ENCODE measurements at regions not wholly inside any gene's neighbourhood (a gene's known extent, or its start where the extent isn't known, plus 50 kb on each side); places are given as distances from the start of the nearest gene placed in this dataset.

DNA sequence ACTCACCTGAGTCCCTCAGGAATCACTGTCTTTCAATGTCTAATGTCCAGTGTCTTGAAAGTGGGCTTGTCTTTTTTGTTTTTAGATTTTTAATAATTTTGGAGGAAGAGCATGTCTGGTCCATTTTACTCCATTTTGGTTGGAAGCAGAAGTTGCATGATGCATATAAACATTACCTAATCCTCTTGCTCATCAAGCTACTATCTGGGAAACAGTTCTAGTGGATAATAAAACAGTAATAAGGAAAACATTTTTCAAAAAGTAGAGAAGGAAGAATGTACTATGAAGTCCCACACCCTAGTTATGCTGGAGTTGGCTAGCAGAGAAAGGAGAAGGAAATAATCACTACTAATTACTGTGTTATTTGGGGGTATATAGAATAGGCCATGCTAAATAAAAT, 263.7 kb downstream of the ETAA1 start:
- no peak for DNase-seq

DNA sequence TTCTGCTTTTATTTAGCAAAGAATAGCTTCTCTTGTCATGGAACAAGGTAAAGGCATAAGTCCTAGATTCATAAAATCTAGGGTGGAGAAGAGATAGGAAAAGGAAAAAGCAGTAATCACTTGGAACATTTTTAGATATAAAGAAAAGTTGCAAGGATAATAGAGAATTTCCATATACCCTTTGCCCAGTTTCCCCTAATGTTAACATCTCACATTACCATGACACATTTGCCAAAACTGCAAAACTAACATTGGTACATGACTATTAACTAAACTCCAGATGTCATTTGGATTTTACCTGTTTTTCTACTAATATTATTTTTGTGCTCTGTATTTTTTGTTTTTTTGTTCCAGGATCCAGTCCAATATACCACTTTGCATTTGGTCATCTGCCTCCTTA, 265.1 kb downstream of the ETAA1 start:
- no peak for DNase-seq

DNA sequence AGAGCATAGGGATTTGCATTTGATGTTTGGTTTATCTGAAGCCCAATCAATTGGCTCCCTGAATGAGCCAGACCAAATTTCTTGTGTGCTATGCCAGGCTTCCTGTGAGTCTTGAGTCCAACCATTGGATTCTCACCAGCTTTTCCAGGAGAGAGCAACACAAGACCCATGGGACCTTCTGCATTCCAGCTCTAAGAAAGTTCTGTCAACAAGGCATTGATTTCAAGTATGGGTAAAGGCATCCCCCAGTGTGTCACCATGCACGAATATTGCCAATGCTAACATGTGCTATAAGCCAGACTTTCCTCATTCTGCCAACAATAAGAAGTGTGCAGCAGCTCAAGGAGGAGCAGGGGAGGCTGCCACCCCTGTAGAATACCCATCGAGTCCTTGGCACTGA, 266.6 kb downstream of the ETAA1 start:
- DNase-seq, result no peak

DNA sequence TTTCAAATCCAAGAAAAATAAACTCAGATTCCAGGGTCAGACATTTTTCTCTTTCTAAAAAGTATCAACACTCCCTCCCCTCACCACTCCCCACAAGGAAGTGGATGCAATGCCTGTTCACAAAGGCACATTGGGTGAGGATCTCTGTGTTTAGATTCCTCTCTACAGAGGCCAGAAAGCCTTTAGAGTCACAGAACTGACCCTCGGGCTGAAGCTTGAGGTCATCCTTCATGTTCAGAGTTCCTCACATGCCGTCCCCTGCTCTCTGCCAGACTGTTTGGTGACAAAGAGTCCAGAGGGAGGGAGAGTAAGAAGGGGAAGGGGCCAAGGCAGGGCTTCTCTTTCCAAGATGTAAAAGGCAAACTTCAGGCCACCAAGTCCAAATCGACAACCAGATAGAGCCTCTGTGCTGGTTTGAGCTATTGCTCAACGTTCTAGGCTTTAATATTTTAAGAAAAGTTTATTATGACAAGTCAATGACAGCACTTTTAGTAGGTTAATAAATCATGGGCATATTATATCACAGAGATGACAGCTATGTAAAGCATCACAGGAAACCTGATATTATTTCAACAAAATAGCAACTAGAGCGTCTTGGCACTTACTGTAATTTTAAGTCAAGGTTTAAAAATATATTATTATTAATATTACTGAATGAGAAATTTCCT, 269.4 kb downstream of the ETAA1 start:
- DNase-seq, result no peak

DNA sequence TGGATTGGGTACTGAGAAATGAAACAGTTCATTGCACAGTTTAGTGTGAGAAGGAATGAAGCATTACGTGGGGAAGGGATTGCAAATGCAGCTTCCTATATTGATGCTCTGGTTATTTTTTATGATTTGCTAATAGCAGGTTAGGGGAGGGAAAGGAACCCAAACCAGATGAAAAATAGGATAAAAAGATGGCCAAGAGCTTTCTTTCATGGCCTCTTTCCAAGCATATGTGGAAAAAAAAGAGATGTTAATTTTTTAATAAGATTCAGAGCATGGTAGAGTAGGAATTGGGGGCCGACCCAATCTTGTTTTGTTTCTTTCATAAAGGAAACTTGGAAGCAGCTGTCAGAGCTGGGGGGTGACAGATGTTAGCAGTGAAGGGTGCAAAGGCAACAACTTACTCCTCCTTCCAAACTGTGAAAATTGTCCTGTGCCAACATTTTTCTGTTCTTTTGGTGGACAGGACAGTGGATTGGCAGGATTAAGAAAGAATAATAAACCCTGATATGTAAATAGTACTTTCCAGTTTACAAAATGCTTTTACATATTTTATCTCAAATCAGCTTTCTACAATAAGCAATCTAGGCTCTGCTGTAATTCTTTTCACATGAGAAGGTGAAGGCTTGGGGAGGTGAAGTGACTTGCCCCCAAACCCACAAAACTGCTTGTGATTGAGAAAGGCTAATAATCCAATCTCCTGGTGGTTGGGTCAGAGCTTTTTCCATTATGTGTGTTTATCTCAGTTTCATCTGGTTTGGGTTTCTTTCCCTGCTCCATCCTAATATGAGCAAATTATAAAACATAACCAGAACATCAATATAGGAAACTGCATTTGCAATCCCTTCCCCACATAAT, 270.1 kb downstream of the ETAA1 start:
- DNase-seq, result no peak

DNA sequence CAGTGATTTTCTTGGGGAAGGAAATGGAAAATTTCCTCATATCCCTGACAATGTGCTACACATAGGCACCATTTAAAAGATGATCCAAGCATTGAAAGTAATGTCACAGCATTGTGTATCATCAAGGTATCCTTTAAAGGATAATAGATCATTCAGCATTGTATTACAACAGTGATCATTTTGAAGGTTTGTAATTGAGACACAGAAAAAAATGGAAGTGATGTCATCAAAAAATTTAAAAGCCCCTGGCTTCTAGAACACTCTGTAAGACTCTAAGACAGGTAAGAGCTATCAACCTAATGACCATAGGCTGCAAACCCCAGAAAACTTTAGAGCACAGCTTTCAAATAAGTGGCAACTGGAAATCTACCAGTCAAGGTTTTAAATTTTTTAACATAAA, 271.4 kb downstream of the ETAA1 start:
- DNase-seq, result no peak

DNA sequence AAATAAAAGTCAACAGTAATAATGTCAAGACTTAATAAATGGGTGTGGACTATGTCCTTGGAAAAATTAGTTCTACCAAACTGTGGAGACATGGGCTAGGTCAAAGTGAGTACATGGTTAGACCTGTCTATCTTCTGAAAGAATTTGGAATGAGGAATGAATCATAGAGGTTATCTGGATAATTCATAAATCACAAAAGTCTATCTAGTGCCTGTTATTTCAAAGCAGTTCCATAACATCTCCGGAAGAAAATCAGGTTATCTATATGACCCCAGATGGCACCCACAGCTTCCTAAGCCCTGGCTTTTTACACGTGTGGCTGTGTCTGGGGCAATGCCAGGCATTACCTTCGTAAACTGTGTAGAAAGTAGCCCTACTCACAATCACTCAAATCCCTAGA, 272.0 kb downstream of the ETAA1 start:
- DNase-seq, result no peak

DNA sequence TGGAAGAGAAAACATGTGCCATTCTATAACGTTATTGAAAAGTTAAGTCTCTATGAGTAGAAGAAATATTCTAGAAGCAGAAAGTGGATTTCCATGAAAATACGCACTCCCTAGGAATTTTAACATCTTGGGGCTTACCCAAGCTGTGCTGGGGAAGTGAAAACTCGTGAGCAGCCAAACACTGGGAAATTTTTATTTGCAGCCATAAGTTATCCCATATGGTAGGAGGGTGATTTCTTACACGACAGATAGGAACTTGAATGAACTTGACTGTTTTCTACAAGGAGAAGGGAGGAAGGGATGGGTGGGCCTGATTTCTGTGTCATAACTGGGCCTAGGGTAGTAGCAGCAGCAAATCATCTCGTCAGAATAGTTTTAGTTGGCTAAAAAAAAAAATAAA, 272.6 kb downstream of the ETAA1 start:
- no peak for DNase-seq

DNA sequence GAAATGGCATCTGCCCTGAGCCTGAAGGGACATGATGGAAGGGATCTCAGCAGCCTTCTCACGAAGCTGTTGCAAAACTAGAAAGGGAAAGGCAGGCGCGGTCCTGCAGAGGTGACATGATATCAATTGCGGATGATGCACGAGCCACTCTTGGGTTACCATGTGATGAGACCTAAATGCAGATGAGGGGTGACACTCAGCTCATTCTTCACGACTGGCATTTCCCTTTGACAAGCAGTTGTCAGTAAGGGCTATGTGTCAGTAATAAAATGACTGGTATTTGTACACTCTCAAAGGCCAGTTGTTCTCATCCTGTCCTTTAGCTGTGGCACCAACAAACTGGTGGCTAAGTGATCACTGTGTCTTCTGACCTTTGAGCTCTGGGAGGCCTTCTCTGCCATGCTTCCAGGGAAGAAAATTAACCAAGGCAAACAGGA, 273.6 kb downstream of the ETAA1 start:
- DNase-seq, result no peak

DNA sequence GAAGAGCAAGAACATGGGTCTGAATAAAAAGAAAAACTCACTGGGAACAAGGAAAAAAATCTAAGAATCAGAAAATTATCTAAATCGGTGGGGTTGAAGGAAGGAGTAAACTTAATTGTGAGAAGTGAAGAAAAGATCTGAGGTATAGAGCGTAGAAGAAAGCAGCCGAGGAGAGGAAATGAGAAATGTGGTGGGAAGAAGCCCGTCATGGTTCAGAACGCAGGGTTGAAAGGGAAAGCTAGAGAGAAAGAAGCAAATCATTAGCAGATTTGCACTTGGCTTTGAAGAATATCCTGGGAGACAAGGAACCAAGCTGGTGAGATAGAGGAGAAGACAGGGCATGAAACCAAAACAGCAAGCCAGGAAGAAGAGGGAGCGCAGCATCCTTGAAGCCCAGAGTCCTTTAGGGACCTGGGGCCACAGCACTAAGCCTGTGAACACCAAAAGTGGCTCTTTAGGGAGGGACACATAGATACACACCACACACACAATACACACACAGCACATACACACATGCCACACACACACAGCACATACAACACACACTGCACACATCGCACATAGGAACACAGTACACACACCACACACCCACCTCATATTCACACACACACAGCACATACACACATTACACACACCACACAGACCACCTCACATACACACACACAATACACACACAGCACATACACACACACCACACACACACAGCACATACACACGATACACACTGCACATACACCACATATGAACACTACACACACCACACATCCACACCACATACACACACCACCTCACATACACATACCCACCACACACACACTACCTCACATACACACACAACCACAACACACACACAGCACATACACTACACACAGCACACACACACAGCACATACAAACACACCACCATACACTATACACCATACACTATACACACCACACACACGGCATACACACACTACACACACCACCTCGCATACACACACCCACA, 274.6 kb downstream of the ETAA1 start:
- DNase-seq, result no peak

DNA sequence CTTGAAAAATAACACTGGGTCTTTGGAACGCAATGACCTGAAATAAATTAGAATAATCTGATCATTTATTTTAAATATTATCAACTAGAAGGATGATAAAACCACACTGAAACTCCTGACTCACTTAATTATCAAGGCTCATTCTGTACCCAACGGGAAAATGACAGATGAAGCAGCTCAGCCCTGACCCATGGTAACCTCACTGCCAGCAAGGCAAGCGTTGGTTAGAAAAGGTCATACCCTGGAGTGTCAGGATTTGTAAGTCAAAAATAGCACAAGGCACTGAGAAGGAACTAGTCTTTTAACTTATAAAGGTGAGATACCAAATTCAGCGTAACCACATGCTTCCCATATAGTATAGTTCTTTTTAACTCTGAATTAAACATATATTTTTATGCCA, 277.5 kb downstream of the ETAA1 start:
- DNase-seq, result no peak

DNA sequence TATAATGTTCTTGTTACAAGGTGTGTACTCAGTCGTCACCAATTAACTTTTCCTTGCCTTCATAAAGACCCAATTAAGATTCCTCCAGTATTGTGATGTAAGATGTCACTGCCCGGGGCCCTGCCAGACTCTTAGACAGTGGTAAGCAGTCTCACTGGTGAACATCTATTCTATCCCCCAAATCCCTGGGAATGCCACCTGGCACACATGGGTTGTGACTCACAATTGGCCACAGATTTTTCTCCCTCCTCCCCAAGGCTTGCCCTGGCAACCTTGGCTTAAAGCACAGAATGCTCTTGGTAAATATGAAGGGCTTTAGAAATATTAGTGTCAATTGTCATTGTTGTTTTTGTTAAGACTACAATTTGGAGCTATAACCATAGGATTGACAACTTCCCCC, 287.9 kb downstream of the ETAA1 start:
- no peak for DNase-seq

DNA sequence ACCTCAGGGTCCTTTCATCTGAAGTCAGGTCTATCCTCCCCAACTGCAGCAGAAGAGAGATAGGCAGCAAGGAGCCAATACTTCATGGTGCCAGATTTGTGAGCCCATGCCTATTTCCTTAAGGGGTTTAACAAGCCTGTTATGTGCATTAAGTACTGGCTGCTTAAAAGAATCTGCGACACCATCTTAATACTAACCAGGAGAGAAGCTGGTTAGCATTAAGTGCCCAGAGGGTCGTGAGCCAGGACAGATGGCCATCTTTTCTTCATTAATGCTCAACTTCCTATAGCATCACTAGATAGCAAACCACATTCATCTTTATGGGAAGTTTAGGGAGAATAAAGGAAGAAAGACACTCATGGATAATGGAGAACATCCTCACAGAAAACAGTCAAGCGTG, 289.1 kb downstream of the ETAA1 start:
- no peak for DNase-seq

DNA sequence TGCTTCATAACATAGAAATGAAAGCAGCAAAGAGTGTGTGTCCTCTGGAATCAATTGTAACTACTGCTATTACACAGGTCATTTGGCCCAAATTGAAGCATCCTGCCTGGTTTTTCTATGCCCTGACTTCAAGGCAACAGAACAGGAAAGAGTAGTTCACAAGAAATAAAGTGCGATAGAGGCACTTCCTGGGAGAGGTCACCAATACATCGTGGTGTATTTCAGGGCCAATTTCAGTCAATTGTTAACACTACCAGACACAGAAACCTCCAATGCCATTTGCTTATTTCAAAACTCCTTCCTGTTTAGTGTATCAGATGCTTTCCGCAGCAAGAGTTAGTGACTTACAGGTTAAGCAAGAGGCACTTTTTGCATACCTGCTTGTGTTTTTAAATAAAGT, 292.1 kb downstream of the ETAA1 start:
- DNase-seq, result no peak

DNA sequence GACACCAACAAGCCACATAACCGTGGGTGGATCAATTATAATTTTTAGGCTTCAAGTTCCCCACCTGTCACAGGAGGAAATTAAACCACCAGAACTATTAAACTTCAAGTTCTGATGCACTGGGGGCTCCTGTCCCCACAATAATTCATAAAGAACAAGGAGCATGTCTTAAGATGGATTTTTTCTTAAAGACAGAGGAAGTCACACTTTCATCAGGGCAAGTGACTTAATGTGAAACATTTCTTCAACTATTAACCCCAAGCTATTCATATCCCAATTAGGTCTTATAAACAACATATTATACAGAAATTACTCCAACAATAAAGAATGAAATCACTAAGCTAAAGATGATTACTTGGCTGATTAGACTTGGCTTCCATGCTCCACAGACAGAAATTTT, 292.5 kb downstream of the ETAA1 start:
- no peak for DNase-seq

DNA sequence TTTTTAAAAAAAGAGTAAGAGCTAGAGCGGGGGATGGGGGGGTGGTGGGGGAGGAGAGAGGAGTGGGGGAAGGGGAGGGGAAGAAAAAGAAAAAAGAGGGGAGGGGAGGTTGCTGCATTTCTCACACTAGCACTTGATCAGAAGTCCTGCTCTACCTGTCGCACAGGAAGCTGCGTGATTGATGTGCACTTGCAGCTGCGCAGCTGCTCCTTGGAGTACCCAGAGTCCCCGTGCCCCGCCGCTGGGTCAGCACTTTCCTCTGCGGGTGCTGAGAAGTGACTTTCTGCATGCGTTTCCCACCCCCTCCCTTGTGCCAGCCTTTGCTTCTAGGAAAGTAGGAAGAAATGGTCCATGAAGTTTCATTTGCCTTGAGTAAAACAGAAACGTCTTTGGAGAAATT, 297.3 kb downstream of the ETAA1 start:
- DNase-seq, result no peak

DNA sequence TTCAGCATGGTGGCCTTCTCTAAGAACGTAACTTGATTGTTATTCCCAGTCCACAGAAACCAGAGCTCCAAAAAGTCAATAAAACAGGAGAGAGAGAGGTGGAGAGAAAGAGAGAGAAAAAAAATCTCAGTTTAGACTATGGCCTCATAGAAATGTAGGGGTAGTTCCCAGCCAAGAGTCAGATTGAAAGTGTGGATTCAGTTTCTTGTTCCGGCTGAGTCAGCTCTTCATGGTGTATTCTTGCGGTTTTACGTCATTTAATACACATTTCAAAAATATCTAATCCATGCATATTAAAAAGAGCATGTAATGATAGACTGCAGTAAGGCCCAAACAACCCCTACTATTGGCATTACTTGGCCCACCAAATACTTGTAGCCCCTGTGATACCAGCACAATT, 303.9 kb downstream of the ETAA1 start:
- no peak for DNase-seq

DNA sequence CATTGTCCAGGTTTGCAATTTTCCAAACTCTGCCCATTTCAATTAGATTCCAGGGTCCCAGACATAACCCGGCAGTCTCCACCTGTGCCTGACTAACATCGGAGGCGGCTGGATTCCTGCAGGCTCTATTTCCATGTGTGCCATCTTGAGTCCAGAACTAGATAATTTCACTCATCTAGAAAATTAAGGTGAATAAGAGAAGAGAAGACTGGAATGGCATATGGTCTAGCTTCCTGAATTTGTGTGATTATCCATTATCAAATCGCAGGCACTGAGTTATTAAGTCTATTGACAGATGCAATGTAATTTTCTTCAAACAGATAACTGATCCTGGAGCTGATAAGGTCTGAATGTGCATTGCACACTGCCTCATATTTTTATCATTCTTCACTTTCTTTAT, 305.2 kb downstream of the ETAA1 start:
- no peak for DNase-seq

DNA sequence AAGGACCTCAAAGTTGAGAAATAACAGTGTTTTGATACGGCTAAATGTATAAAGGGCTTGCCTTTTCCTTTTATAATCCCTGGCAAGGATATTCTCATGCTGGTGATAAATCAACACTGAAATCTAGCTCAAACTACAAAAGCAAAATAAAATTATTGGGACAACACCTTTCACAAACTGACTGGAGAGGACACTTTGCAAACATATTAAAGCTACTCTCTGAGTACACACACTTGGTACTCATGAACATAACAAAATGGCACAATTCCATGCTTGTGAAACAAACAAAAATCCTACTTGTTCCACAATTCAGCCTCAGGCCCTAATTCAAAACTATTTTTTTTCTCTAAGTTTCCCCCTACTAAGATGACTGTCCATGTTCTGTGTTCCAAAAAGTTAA, 305.8 kb downstream of the ETAA1 start:
- no peak for DNase-seq

DNA sequence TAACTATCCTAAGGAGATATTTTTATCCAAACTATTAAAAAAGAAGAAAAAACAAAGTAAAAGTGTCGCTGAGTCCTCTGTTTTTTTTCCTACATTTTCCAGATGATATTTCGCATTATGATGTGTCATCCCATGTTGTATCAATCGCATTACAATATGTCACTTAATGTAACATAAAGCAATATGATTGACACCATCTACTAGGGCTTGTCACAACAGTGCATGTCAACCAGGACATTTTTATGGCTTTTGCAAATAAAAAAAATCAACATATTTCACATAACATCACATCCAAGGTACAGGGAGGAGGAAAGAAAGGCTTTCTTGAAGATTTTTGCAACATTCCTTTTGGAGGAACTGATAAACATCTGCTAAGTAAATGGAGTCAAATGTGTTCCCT, 308.9 kb downstream of the ETAA1 start:
- no peak for DNase-seq

DNA sequence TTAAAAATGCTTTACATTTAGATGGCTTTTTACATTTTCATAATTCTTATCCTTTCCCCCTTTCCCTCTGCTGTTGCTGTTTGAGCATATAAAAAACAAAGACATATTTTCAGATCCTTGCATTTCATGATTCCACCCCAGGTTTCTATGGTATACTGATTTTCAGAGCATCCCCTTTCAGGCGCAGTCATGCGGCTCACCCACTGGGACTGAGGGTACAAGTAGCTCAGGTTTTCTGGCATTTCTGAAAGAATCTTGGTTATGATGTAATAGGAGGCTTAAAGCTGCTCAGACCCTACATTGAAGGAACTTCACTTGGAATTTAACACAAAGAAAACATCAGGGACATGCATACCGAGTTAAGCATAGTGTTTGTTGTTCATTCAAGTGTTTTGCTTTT, 310.8 kb downstream of the ETAA1 start:
- DNase-seq, result no peak

DNA sequence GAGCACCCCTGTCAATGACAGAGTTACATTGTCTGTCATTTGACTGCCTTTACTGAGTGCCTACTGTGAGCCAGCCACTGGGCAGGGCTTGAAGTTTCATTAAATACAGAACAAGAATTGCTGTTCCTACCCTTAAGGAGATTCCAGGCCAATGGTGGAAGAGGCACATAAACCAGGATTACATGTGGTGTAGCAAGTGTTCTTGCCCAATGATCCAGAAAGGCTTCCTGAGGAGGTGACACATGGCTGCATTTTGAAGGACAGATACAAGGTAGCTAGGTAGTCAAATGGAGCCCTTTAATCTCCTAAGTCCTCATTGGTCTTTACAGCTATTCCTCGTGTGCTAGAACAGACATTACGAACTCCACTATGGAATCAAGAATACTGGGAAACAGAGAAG, 312.7 kb downstream of the ETAA1 start:
- no peak for DNase-seq

DNA sequence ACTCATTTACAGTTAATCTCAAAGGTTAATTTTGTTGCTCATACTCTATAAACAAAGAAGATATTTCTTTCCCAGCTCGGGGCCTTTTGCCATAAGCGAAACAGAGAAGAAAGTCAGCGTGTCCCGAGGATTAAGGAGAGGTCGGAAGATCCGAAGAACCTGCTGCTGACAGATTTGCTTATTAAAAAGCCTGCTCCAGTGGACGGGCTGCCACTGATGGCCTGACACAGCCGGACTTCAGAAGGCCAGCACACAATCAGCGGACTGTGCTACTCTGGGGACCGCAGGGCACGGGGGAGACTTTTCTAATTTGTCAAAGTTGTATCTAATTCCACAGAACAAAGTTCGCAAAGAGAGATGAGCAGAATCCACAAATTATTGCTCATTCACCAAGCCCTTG, 315.4 kb downstream of the ETAA1 start:
- DNase-seq, result no peak

DNA sequence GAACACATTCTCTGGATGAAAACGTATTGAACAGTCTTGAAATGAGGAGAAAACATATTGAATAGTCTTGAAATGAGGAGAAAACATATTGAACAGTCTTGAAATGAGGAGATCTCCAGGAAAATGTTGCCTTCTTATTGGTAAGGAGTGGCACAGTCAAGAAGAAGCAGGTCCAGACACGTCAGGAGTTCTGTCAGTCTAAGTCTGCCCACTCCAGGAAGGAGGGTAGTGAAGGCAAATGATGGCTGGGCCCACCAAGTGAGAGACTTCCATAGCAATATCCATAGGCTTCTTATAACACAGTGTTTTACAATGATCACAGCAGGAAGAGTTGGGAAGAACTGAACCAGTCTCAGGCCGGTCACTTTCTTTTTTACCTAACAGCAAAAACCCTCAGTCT, 316.2 kb downstream of the ETAA1 start:
- DNase-seq, result no peak
